Tibial artery (tissue), 4 donors: ENCODE measurements at regions not wholly inside any gene's neighbourhood (a gene's known extent, or its start where the extent isn't known, plus 50 kb on each side); places are given as distances from the start of the nearest gene placed in this dataset.

Experiments used
- DNase-seq, 2 donors: peaks; one replicate each; pipeline ENCODE4 v3.0.0-alpha.2; 2019
- H3K27ac ChIP-seq, 2 donors: fragments of 200-600 bp; sonication (generic) in 1 of 2; 1 replicate in 1 of 2; 2 replicates in 1 of 2; pipeline ENCODE4 v1.5.1; 2018 to 2019; ENCODE audit warnings: mild to moderate bottlenecking in 1 of 2
- H3K27me3 ChIP-seq, 2 donors: fragments of 200-600 bp; sonication (generic) in 1 of 2; one replicate each; pipeline versions ENCODE4 v1.5.1 to v1.6.0; 2016 to 2019
- H3K36me3 ChIP-seq, 3 donors: fragments of 200-600 bp; sonication (generic) in 2 of 3; one replicate each; pipeline ENCODE4 v1.5.1; 2016 to 2019; ENCODE audit warnings: mild to moderate bottlenecking in 2 of 3
- H3K4me1 ChIP-seq, 4 donors: fragments of 200-600 bp; sonication (generic) in 2 of 4; 1 replicate in 3 of 4; 2 replicates in 1 of 4; pipeline ENCODE4 v1.5.1; 2016 to 2019
- H3K4me3 ChIP-seq, 2 donors: fragments of 200-600 bp; sonication (generic) in 1 of 2; 1 replicate in 1 of 2; 2 replicates in 1 of 2; pipeline ENCODE4 v1.5.1; 2018 to 2019; ENCODE audit warnings: mild to moderate bottlenecking in 2 of 2
- H3K9me3 ChIP-seq, 3 donors: fragments of 200-600 bp; sonication (generic) in 1 of 3; one replicate each; pipeline ENCODE4 v1.5.1; 2016 to 2019
- intact Hi-C: fragments of 100-400 bp; cut with DNase I; formaldehyde crosslinking; loops from one replicate; pipeline ENCODE4 v1.15.0; 2023; ENCODE audit warnings: low total_unique reads
- TF ChIP-seq, protein P1 (sequence below), 2 experiments: fragments of 200-600 bp in 1 of 2; fragments of 450-650 bp in 1 of 2; IDR thresholded peaks; one replicate each; pipeline ENCODE4 v1.5.1; 2017 to 2019; ENCODE audit warnings: antibody characterized with exemption in 2 of 2, mild to moderate bottlenecking in 1 of 2, moderate library complexity in 1 of 2

DNA sequence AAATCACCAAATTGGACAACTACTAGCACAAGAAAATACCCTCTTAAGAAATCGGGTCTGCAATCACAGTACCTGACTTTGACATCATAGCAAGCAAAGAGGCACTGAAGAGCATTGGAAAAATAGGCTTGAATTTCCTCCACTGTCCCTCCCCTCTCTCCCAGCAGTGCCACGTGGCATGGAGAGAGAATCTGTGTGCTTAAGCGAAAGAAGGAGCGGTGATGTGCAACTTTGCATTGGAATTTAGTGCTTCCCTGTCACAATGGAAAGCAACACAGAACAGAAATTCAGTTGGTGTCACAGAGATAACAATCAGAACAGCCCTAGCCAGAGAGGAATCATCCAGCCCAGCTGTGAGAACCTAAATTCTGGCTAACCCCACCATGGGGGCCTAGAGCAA lies 207.5 kb upstream of the SLITRK3 start:
- no peak overlapping the region for H3K4me3 ChIP-seq
- TF ChIP-seq, protein P1, sequence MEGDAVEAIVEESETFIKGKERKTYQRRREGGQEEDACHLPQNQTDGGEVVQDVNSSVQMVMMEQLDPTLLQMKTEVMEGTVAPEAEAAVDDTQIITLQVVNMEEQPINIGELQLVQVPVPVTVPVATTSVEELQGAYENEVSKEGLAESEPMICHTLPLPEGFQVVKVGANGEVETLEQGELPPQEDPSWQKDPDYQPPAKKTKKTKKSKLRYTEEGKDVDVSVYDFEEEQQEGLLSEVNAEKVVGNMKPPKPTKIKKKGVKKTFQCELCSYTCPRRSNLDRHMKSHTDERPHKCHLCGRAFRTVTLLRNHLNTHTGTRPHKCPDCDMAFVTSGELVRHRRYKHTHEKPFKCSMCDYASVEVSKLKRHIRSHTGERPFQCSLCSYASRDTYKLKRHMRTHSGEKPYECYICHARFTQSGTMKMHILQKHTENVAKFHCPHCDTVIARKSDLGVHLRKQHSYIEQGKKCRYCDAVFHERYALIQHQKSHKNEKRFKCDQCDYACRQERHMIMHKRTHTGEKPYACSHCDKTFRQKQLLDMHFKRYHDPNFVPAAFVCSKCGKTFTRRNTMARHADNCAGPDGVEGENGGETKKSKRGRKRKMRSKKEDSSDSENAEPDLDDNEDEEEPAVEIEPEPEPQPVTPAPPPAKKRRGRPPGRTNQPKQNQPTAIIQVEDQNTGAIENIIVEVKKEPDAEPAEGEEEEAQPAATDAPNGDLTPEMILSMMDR (IDR thresholded peaks at IDR 0.05) = no peak
- no peaks in the 10 kb centered on the region for H3K27me3 ChIP-seq
- intact Hi-C loops = no loop called here
- no peak for DNase-seq
- no peaks in the 10 kb centered on the region for H3K9me3 ChIP-seq
- no peaks in the 10 kb centered on the region for H3K4me1 ChIP-seq
- no peaks in the 10 kb centered on the region for H3K36me3 ChIP-seq
- no peak overlapping the region for H3K27ac ChIP-seq

- no peak for DNase-seq
- H3K36me3 ChIP-seq = no peaks in the 10 kb centered on the region
- intact Hi-C loops = no loop called here
- H3K9me3 ChIP-seq = no peaks in the 10 kb centered on the region
- no peak overlapping the region for H3K27ac ChIP-seq
- TF ChIP-seq, protein P1 (IDR thresholded peaks at IDR 0.05) = no peak
- no peaks in the 10 kb centered on the region for H3K27me3 ChIP-seq
- no peak overlapping the region for H3K4me3 ChIP-seq
- H3K4me1 ChIP-seq = no peaks in the 10 kb centered on the region
Observed at GRCh38 chr3:165395188-165395587, 199.0 kb upstream of the SLITRK3 start.

DNA sequence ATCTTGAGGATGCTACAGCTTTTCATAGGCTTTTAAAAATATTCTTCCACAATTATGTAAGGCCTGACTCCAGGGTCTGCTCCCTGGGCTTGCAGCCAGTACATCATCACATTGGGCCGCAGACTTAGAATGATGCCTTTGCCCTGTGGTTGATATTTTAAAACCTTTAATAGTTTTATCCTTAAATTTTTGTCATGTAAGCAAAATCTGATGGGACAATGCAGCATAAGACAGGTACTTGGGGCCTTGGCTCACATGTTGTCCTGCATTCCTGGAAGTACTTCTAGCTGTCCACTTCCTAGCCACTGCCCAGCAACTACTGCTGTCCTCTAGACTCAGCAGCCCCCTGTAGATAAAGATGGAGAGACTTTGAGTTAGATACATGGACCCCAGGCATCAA lies 197.3 kb upstream of the SLITRK3 start:
- H3K36me3 ChIP-seq = no peaks in the 10 kb centered on the region
- intact Hi-C loops = no loop called here
- H3K27me3 ChIP-seq = no peaks in the 10 kb centered on the region
- no peak overlapping the region for H3K27ac ChIP-seq
- no peaks in the 10 kb centered on the region for H3K9me3 ChIP-seq
- no peak overlapping the region for H3K4me3 ChIP-seq
- DNase-seq = no peak
- TF ChIP-seq, protein P1 (IDR thresholded peaks at IDR 0.05) = no peak
- no peaks in the 10 kb centered on the region for H3K4me1 ChIP-seq

GRCh38 chr3:165390166-165390565 lies 194.0 kb upstream of the SLITRK3 start:
- no peak overlapping the region for H3K4me3 ChIP-seq
- H3K36me3 ChIP-seq = no peaks in the 10 kb centered on the region
- TF ChIP-seq, protein P1 (IDR thresholded peaks at IDR 0.05) = no peak
- no peak for DNase-seq
- no peaks in the 10 kb centered on the region for H3K9me3 ChIP-seq
- H3K27ac ChIP-seq = no peak overlapping the region
- no peaks in the 10 kb centered on the region for H3K4me1 ChIP-seq
- no peaks in the 10 kb centered on the region for H3K27me3 ChIP-seq
- intact Hi-C loops = no loop called here

DNA sequence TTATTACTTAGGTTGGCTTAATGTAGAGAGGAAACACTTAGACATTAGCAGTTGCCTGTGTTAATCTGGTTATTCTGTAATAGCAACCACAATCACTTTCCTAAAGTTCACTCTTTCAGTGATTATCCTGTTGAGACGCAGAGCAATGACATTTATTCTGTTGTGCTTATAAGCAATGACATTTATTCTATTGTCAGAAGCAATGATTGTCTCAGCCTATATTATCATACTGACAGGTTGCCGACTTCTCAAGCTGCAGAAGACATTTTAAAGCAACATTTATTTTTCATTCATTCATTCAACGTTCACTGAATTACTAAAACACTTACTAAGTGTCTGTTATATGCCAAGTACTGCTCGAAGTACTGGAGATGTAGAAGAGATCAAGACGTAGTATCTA lies 193.5 kb upstream of the SLITRK3 start:
- intact Hi-C loops = no loop called here
- TF ChIP-seq, protein P1 (IDR thresholded peaks at IDR 0.05) = no peak
- Histone ChIP-seq H3K36me3 (no peaks in the 10 kb centered on the region), H3K4me3 (no peak overlapping the region), H3K27me3 (no peaks in the 10 kb centered on the region), H3K27ac (no peak overlapping the region), H3K9me3 (no peaks in the 10 kb centered on the region), H3K4me1 (no peaks in the 10 kb centered on the region)
- no peak for DNase-seq

DNA sequence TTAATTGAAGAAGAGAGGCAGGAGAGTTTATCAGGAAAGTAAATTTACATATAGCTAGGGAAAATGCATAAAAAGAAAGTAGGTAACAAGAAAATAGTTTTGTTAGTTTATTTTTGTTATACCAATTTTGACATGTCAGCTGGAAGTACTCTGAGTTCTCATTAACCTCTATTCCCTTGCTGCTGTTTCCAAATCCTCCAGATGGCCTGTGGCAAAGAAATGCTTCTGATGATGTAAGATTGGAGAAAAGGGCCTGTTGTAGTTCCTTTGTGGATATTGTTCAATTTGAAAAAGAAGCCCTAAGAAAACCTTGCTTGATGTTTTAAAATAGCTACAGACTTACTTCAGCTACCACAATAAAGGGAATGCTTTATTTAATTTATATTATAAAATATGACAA lies 192.9 kb upstream of the SLITRK3 start:
- intact Hi-C loops = no loop called here
- DNase-seq = no peak
- Histone ChIP-seq H3K27me3 (no peaks in the 10 kb centered on the region), H3K4me3 (no peak overlapping the region), H3K27ac (no peak overlapping the region), H3K36me3 (no peaks in the 10 kb centered on the region), H3K9me3 (no peaks in the 10 kb centered on the region), H3K4me1 (no peaks in the 10 kb centered on the region)
- TF ChIP-seq, protein P1 (IDR thresholded peaks at IDR 0.05) = no peak
